Kidney (tissue), 13 donors: ENCODE measurements at regions not wholly inside any gene's neighbourhood (a gene's known extent, or its start where the extent isn't known, plus 50 kb on each side); places are given as distances from the start of the nearest gene placed in this dataset.

Experiments
- DNase-seq, 5 donors: peaks; one replicate each; pipeline ENCODE4 v3.0.0-alpha.2; 2013 to 2020
- FAIRE-seq: peaks from 2 replicates; lab custom pipeline; 2012; peaks lifted over from hg19 to GRCh38; lab: Jason Lieb, UNC
- H3K27ac ChIP-seq, 2 donors: one replicate each; pipeline ENCODE4 v1.7.0; 2013; ENCODE audit warnings: low read depth in 2 of 2, low read length in 2 of 2, inconsistent platforms in 1 of 2
- H3K27me3 ChIP-seq: one replicate; pipeline ENCODE4 v1.7.1; 2013; ENCODE audit warnings: low read length, inconsistent platforms; ENCODE audit not compliant: control insufficient read depth, insufficient read depth
- H3K36me3 ChIP-seq, 3 donors: one replicate each; pipeline versions ENCODE4 v1.7.0 to v1.7.1; 2013; ENCODE audit warnings: low read length in 3 of 3, control low read depth in 1 of 3, inconsistent platforms in 1 of 3; ENCODE audit not compliant: insufficient read depth in 3 of 3, control insufficient read depth in 2 of 3
- H3K4me1 ChIP-seq, 3 donors: one replicate each; pipeline versions ENCODE4 v1.7.0 to v1.7.1; 2013; ENCODE audit warnings: low read length in 3 of 3, inconsistent platforms in 1 of 3, low read depth in 1 of 3; ENCODE audit not compliant: control insufficient read depth in 2 of 3, insufficient read depth in 2 of 3
- H3K4me3 ChIP-seq, 3 donors: one replicate each; pipeline versions ENCODE4 v1.7.0 to v1.8.1; 2013; ENCODE audit warnings: low read length in 3 of 3, control low read depth in 1 of 3, inconsistent platforms in 1 of 3
- H3K9ac ChIP-seq, 3 donors: one replicate each; pipeline versions ENCODE4 v1.7.0 to v1.7.1; 2013; ENCODE audit warnings: low read length in 3 of 3, control low read depth in 1 of 3, inconsistent platforms in 1 of 3
- H3K9me3 ChIP-seq, 3 donors: one replicate each; pipeline versions ENCODE4 v1.7.0 to v1.7.1; 2013; ENCODE audit warnings: low read length in 3 of 3, control low read depth in 1 of 3, inconsistent platforms in 1 of 3; ENCODE audit not compliant: control insufficient read depth in 2 of 3, insufficient read depth in 1 of 3
- intact Hi-C: fragments of 100-400 bp; cut with DNase I; formaldehyde crosslinking; loops from one replicate; pipeline ENCODE4 v1.11.1; 2022
- TF ChIP-seq, protein P1 (sequence below): IDR thresholded peaks from 3 replicates; pipeline ENCODE4 v1.5.1; 2012; ENCODE audit warnings: mild to moderate bottlenecking, moderate library complexity, borderline replicate concordance; ENCODE audit not compliant: insufficient read depth; ENCODE audit errors: extremely low read depth
- donor health status: control.
- donor health status: control.
- donor health status: control.
- donor health status: control.
- donor health status: control.
- donor health status: DM: yes; HTN: yes; CAD: no.
- donor health status: Normal renal cell carcinoma (clear cell type).

GRCh38 chr1:63157085-63157484 lies 165.3 kb upstream of the FOXD3 start:
- FAIRE-seq (no peak), DNase-seq (no peak)
- TF ChIP-seq, protein P1, sequence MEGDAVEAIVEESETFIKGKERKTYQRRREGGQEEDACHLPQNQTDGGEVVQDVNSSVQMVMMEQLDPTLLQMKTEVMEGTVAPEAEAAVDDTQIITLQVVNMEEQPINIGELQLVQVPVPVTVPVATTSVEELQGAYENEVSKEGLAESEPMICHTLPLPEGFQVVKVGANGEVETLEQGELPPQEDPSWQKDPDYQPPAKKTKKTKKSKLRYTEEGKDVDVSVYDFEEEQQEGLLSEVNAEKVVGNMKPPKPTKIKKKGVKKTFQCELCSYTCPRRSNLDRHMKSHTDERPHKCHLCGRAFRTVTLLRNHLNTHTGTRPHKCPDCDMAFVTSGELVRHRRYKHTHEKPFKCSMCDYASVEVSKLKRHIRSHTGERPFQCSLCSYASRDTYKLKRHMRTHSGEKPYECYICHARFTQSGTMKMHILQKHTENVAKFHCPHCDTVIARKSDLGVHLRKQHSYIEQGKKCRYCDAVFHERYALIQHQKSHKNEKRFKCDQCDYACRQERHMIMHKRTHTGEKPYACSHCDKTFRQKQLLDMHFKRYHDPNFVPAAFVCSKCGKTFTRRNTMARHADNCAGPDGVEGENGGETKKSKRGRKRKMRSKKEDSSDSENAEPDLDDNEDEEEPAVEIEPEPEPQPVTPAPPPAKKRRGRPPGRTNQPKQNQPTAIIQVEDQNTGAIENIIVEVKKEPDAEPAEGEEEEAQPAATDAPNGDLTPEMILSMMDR, result no peak
- H3K27ac ChIP-seq, result no peak overlapping the region
- H3K4me3 ChIP-seq, result no peak overlapping the region
- intact Hi-C loops, result no loop called here
- H3K27me3 ChIP-seq, result no peaks in the 10 kb centered on the region
- no peaks in the 10 kb centered on the region for H3K4me1 ChIP-seq
- H3K9ac ChIP-seq, result no peak overlapping the region
- no peaks in the 10 kb centered on the region for H3K36me3 ChIP-seq
- H3K9me3 ChIP-seq, result no peaks in the 10 kb centered on the region

- Histone ChIP-seq H3K4me3 (no peak overlapping the region), H3K36me3 (no peaks in the 10 kb centered on the region), H3K9ac (no peak overlapping the region), H3K9me3 (no peaks in the 10 kb centered on the region), H3K4me1 (no peaks in the 10 kb centered on the region), H3K27ac (no peak overlapping the region), H3K27me3 (no peaks in the 10 kb centered on the region)
- DNase-seq, result no peak
- intact Hi-C loops, result no loop called here
- TF ChIP-seq, protein P1, result no peak
- no peak for FAIRE-seq
These were observed 153.3 kb upstream of the FOXD3 start for GRCh38 chr1:63169057-63169456.

DNA sequence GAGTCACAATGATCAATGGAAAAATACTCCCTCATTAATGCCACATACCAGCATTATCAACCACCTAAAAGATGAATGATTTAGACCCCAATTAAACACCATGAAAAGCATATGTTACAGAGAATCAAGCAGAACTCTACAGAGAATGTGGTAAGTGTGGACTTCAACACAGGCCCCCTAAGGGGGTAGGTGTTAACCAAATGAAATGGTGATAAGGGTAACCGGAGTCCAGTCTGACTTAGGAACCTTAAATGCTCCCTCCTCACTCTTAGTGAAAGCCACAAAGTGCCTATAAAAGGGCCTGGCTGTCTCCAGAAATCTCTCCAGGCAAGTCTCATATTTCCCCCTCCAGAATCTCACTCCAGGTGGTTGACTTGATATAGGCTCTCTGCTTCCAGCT lies 149.2 kb upstream of the FOXD3 start:
- no peaks in the 10 kb centered on the region for H3K9me3 ChIP-seq
- no peaks in the 10 kb centered on the region for H3K36me3 ChIP-seq
- no peak overlapping the region for H3K9ac ChIP-seq
- intact Hi-C loops, result no loop called here
- TF ChIP-seq, protein P1, result no peak
- DNase-seq (no peak), FAIRE-seq (no peak)
- H3K27ac ChIP-seq, result no peak overlapping the region
- H3K4me1 ChIP-seq, result no peaks in the 10 kb centered on the region
- H3K27me3 ChIP-seq, result no peaks in the 10 kb centered on the region
- H3K4me3 ChIP-seq, result no peak overlapping the region

DNA sequence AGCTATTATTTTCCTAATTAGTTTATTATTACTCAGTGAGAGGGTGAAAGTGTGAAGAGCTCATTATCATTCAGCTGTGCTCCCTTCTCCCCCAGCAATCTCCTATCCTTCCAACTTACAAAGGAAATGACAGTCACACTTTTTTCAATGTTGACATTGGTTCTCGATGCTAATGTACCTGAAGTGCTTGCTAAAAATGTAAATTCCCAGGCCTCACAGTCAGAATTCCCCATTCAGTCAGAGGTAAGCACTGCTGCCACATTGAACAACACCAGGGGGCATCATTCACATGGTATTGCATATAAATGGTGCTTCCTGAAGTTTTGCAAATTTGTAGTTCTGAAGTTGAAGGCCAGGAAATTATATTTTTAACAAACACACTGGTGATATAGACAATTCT lies 132.7 kb upstream of the FOXD3 start:
- FAIRE-seq, result no peak
- no peaks in the 10 kb centered on the region for H3K27me3 ChIP-seq
- no peaks in the 10 kb centered on the region for H3K4me1 ChIP-seq

More for the DNA sequence above, 132.7 kb upstream of the FOXD3 start:
- TF ChIP-seq, protein P1, result peak; percentile 6
- intact Hi-C loops, result no loop called here
- Histone ChIP-seq H3K9me3 (no peaks in the 10 kb centered on the region), H3K36me3 (no peaks in the 10 kb centered on the region), H3K4me3 (no peak overlapping the region), H3K9ac (no peak overlapping the region), H3K27ac (no peak overlapping the region)
- no peak for DNase-seq
